ENCODE measurements at regions not wholly inside any gene's neighbourhood (a gene's known extent, or its start where the extent isn't known, plus 50 kb on each side); places are given as distances from the start of the nearest gene placed in this dataset.

GRCh38 chr10:94101894-94102293 lies 108.2 kb downstream of the PLCE1 start:
- Histone ChIP-seq H3K9me3 (ENCODE audit: control insufficient read depth, insufficient read depth, low read length) (no peaks in the 10 kb centered on the region), H3K27me3 (ENCODE audit: control insufficient read depth, insufficient read depth, low read length) (no peaks in the 10 kb centered on the region), H3K27ac (ENCODE audit: low read depth, low read length) (no peak overlapping the region), H3K4me3 (ENCODE audit: low read depth, low read length) (no peak overlapping the region)
- POLR2A ChIA-PET = no interaction called here
- CTCF ChIA-PET = interaction anchor here (1.3 kb wide), 1 partner anchor 185 kb away, joined by 3 read pairs; no protein-coding TSS in a partner anchor
- TF ChIP-seq CTCF (IDR thresholded peaks at IDR 0.05; ENCODE audit: low read depth, low read length) = no peak
- DNase-seq (ENCODE audit: low read depth, low spot score) = no peak

- ChIA-PET CTCF (no interaction called here), POLR2A (no interaction called here)
- Histone ChIP-seq H3K9me3 (ENCODE audit: control insufficient read depth, insufficient read depth, low read length) (no peaks in the 10 kb centered on the region), H3K27me3 (ENCODE audit: control insufficient read depth, insufficient read depth, low read length) (no peaks in the 10 kb centered on the region), H3K27ac (ENCODE audit: low read depth, low read length) (no peak overlapping the region), H3K4me3 (ENCODE audit: low read depth, low read length) (no peak overlapping the region)
- no peak for DNase-seq (ENCODE audit: low read depth, low spot score)
- no peak for TF ChIP-seq CTCF (IDR thresholded peaks at IDR 0.05; ENCODE audit: low read depth, low read length)
These were observed 108.7 kb downstream of the PLCE1 start for GRCh38 chr10:94102436-94102835.

GRCh38 chr10:94103192-94103591 lies 109.5 kb downstream of the PLCE1 start:
- no peak overlapping the region for H3K4me3 ChIP-seq (ENCODE audit: low read depth, low read length)
- DNase-seq (ENCODE audit: low read depth, low spot score) = no peak
- ChIA-PET CTCF (interaction anchor here (1.7 kb wide), 1 partner anchor 217 kb away, joined by 7 read pairs; no protein-coding TSS in a partner anchor), POLR2A (interaction anchor here (1.0 to 1.4 kb wide), 2 partner anchors 20 to 80 kb away, joined by 5 read pairs; no protein-coding TSS in a partner anchor)
- H3K27ac ChIP-seq (ENCODE audit: low read depth, low read length) = no peak overlapping the region
- TF ChIP-seq CTCF (IDR thresholded peaks at IDR 0.05; ENCODE audit: low read depth, low read length) = no peak
- no peaks in the 10 kb centered on the region for H3K9me3 ChIP-seq (ENCODE audit: control insufficient read depth, insufficient read depth, low read length)
- no peaks in the 10 kb centered on the region for H3K27me3 ChIP-seq (ENCODE audit: control insufficient read depth, insufficient read depth, low read length)

- CTCF ChIA-PET = interaction anchor here (1.7 kb wide), 1 partner anchor 216 kb away, joined by 7 read pairs; no protein-coding TSS in a partner anchor
These were observed 110.1 kb downstream of the PLCE1 start for GRCh38 chr10:94103801-94104221.

More at GRCh38 chr10:94103801-94104221, 110.1 kb downstream of the PLCE1 start:
- peak overlapping the region; percentile 82 for H3K27ac ChIP-seq (ENCODE audit: low read depth, low read length)
- no peak for TF ChIP-seq CTCF (IDR thresholded peaks at IDR 0.05; ENCODE audit: low read depth, low read length)
- POLR2A ChIA-PET = interaction anchor here (1.0 to 1.4 kb wide), 3 partner anchors 20 to 79 kb away, joined by 3 to 5 read pairs (median 5); no protein-coding TSS in a partner anchor
- DNase-seq (ENCODE audit: low read depth, low spot score) = peak; percentile 75
- no peak overlapping the region; the same call in 1 of the 2 replicates for H3K4me3 ChIP-seq (ENCODE audit: low read depth, low read length)
- H3K27me3 ChIP-seq (ENCODE audit: control insufficient read depth, insufficient read depth, low read length) = no peaks in the 10 kb centered on the region
- H3K9me3 ChIP-seq (ENCODE audit: control insufficient read depth, insufficient read depth, low read length) = no peaks in the 10 kb centered on the region

All from AG04450 (cell line).